HG03571 (cell line): ENCODE measurements at regions not wholly inside any gene's neighbourhood (a gene's known extent, or its start where the extent isn't known, plus 50 kb on each side); places are given as distances from the start of the nearest gene placed in this dataset.

ENCODE experiments used
- ATAC-seq: cut with Tn5 transposase; IDR thresholded peaks from one replicate; pipeline ENCODE4 v1.9.1; 2021; ENCODE audit not compliant: unreplicated experiment

DNA sequence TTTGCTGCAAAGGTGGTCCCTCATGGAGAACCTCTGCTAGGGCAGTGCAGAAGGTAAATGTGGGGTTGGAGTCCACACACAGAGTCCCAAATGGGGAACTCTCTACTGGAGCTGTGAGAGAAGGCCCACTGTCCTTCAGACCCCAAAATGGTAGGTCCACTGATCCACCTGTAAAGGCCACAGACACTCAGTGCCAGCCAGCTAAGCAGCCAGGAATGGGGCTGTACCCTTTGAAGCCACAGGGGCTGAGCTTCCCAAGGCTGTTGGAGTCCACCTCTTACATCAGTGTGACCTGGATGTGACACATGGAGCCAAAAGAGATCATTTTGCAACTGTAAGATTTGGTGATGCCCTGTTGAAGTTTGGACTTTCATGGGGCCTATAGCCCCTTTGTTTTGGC is 252.4 kb upstream of the GULP1 start:
- no peak for ATAC-seq

DNA sequence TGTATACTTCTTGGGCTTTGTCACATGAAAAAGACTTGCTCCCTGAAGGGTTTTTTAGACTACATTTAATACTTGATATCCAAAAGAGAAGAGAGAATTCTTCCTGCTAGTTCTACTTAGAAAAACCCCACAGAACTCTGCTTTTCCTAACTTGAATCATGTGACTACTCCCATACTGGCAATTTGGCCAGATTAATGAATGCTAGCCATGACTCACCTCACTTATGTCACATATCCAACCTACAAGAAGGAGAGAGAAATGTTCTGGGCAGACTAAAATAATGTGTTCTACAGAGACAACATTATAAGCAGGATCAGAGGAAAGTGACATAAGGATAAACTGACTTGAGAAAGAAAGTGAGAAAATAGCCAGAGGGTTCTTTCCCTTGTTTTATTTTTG is 249.3 kb upstream of the GULP1 start:
- ATAC-seq = no peak

DNA sequence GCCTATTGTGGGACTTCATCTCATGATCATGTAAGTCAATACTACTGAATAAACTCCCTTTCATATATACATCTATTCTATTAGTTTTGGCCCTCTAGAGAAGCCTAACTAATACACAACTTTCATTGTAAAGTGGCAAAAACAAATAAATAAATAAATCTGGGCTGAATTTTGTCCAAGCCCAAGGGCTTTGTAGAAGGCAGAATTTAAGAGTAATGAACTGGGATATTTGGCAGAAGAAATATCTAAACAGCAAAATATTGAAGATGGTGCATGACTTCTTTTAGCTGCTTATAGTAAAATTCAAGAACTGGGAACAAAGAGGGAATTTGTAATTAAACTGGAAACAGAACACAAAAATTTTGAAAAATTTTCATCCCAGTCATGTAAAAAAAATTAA is 246.7 kb upstream of the GULP1 start:
- no peak for ATAC-seq

DNA sequence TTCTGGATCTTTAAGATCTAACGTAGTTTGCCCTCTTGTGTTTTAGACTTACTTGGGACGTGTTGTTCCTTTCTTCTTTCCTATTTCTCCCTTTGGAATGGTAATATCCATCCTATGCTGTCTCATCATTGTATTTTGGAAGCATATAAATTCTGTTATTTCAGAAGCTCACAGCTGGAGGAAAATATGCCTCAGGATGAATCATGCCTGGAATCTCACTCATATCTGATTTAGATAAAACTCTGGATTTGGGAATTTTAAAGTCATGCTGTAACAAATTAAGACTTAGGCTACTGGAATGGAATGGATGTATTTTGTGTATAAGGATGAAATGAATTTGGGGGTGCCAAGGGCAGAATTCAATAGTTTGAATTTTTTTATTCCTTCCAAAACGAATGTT is 245.2 kb upstream of the GULP1 start:
- no peak for ATAC-seq

DNA sequence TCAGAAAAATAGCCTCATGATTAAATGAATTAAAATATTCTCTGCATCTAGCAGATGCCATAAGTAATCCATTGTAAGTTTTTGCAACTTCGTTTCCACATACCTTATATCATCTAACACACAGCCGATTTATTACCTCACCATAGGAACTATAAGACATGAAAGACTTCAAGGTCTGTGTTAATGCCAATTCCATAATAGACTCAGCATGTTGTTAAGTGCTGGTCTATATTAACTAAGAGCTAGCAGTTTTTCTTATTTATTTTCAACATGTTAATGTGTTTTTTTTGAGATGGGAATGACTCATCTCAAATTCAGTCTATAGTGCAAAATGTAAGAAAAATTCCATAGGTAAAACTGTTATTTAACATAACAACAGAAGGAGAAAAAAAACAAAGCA is 243.9 kb upstream of the GULP1 start:
- no peak for ATAC-seq

DNA sequence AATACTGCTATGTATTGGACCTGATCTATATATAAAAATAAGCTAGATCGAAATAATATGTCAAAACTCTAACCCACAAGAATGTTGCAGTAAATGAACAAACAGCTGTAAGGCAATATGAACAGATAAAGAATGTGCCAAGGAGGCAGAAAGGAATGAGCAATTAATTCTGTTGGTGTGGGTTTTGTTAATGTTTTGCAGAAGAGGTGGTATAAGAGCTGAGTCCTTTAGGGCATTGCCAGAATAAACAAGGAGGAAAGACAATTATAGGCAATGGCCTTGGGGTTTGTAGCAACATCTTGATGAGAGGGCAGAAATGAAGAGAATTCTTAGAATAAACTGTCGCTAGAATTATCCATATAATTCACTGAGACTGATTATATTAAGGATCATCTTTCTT is 240.9 kb upstream of the GULP1 start:
- ATAC-seq = no peak

DNA sequence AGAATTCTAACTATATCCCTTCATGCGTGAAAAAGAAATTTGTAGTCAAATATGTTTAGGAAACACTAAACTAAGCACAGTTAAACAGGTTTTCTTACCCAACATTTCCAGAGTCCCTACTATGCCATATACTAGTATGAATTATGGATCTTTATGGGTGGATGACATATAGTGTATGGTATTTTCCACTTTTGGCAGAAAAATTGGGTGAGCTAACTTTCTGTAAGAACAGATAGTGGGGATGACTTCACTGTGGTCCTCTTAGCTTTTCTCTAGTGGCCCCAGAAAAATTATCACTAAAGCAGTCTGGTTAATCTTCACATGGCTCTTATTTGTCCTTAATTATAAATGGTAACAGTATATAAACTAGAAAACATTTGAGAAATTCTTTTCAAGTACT is 240.0 kb upstream of the GULP1 start:
- ATAC-seq = no peak

DNA sequence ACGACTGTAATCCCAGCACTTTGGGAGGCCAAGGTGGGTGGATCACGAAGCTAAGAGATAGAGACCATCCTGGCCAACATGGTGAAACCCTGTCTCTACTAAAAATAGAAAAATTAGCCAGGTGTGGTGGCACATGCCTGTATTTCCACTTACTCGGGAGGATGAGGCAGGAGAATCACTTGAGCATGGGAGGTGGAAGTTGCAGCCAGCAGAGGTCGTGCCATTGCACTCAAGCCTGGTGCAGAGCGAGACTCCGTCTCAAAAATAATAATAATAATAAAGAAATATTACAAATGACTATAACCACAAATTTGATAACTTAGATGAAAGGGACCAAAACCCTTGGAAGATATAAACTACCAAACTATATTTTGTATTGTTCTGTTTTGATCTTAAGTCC is 226.3 kb upstream of the GULP1 start:
- no peak for ATAC-seq

DNA sequence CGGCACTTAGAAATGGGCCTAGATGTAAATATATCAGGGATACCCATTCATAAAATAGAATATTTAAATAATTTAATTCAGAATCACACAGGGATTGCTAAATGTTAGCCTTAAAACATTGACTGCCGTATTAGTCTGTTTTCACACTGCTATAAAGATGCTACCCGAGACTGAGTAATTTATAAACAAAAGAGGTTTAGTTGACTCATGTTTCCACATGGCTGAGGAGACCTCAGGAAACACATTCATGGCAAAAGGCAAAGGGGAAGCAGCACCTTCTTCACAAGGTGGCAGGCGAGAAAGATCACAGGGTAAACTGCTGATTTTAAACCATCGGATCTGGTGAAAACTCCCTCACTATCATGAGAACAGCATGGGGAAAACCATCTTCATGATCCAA is 223.6 kb upstream of the GULP1 start:
- no peak for ATAC-seq

DNA sequence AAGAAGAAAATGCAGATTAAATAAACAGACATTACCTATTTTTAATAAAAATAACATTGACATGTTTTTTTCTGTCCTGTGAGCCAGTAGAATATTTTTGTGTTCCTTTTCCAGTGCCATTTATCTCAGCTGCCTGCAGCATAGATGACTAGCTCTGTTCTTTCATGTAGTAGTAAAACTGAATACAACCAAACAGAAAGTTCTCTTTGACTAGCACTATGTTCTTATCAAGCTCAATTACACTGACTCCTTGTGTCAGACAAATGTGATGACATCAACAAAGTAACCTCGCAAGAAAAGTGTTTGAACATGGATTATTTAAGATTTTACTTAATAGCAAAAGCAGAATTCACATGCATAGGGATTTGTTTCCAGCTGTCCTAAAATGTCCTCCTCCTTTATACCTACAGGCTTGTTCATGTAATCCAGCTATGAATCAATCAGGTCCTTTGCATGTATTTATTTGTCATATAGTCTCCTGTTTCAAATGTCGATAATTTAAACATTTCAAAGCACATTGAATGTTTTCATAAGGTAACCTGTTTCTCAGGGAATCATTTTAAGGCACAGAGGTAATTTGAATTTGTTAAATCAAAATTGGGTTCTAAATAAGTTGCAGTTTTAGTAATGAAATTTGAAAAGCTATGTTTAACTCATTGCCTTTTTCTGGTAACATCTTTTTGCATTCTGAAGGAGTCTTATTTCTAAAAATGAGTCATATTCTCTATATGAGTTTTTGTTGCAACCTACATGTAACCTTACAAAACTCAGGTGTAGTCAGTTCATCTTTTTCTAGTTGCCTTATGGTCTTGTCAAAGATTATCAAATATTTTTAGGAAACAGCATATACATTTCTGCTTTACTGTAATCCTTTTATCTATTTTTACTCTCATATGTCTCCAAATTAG is 215.3 kb upstream of the GULP1 start:
- no peak for ATAC-seq

DNA sequence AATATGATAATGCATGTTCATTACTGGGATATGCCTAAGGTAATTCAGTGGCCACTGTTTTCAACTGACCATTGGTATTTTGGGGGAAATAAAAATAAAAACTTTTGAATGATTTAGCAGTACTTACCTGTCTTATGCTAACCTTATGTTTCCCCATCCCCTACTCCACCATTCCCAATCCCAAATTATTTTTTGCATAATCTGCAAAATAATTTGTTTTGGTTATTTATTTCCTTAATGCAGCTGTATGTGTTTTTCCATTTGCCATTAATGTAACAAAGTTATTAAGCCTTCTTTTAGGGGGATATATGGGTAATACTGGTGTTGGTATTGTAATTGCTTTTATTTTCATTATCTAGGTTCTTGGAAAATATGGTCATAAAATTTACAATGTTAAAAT is 213.9 kb upstream of the GULP1 start:
- ATAC-seq = no peak

DNA sequence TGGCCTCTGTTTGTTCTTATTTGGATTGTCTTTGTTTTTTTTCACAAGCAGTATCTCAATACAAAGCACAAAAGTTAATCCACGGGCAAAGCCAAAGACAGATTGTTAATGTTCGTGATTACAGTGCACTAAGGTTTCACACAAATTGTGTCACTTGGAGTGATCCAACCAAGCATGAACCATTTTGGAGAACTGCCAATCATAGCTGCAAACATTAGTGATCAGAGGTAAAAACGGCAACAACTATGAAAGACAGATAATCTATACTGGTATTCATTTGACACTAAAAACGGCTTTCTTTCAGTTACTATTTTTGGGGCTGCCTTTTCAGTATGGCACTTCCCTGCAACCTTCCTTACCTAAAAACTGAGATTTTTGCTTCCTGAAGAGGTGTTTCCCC is 213.1 kb upstream of the GULP1 start:
- ATAC-seq = no peak

DNA sequence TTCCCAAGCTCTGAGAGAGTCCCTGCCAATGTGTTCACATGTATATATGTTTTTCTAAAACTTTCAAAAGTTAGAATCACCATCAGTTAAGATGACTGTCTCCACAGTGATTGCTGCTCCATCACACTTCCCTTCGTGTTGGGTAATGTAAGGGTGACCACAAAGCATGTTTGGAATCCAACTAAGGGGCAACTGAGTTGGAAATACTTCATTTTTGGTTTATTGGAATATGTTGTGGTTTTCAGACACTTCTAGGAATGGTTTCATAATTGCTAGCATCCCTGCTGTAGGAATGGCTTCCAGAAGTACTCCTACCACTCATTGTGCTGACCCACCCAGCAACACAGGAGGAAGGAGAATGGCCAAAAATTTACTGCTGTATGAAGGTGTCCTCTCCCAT is 212.5 kb upstream of the GULP1 start:
- ATAC-seq = no peak

DNA sequence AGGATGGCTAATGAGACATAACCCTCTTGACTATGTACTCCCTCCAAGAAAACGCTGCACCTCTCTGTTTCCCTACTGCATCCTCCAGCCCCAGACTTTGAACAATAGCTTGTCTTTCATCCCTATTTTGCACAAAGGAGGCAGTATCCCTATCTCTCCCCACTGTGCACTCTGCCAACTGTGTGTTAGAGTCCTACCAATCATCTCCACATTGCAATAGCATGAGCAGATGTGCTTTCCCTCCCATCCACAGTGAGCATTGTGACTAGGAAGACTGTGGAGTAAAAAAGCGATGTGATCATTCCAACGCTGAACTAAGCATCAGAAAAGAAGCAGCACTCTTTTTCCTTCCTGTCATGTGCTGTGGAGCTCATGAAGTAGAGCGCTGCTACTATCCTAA is 206.3 kb upstream of the GULP1 start:
- no peak for ATAC-seq

DNA sequence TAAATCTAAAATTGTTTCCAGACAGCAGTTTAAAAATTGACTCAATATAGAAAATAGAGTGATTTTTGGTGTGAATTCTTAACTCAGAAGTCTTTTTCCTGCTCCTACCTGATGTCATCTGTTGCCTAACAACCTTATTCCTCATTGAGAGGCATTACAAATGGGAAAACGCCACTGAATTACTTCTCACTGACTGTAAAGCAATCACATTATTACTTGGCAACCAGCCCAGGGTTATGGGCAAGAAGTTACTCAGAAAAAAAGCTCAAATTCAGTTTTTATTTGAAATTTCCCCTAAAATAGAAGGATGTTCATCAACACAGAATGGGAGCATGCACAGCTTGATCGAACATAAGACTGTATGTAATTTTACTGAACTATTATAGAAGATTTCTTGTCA is 201.8 kb upstream of the GULP1 start:
- ATAC-seq = no peak

DNA sequence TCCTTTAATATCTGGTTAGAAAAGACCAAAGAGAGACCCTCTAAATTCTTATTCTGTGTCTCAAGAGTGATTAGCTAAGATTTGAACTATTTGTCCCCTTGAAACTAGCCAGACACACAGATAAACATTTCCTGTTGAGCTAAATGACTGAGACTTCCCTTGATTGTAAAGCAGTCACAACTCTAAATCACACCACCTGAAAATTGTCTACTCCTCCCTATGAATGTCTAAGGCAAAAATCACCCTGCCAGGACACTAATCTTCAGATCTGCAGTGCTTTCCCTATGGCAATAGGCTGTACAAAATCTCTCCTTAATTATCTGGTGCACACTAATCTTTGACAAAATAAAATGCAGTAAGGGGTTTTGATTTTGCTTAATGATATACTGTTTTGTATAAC is 200.5 kb upstream of the GULP1 start:
- ATAC-seq = no peak

DNA sequence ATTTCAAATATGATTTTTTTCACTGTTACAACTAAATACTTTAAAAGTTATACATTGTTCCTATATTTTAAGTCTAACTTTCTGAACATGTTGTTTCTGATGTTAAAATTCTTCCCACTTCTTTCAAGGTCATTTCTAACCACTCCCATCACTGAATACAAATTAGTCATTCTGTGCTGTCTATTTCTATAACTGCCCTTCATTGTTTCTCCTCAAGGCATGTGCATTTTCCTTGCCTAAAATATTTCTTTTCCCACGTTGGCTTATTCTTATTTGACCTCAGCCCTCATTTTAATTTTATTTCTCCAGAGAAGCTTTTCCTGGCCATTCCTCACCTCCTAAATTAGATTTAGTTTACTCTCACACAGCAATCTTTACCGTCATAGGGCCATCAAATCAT is 198.9 kb upstream of the GULP1 start:
- ATAC-seq = no peak

DNA sequence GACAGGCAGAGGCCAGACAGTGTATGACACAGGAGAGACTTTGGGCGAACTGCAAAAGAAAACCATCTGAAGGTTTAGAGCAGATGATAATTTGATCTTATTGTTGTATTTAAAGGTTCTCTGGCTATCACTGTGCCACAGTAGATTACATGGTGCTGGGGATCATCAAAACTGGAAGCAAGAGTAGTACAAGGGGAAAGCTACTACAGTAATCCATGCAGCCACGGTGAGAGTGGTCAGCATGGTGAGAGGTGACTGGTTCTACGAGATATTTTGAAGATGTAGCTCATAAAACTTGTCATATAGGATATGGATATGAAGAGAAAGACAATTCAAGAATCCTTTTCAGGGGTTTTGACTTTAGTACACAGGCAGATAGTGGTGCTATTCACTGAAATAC is 194.8 kb upstream of the GULP1 start:
- no peak for ATAC-seq

DNA sequence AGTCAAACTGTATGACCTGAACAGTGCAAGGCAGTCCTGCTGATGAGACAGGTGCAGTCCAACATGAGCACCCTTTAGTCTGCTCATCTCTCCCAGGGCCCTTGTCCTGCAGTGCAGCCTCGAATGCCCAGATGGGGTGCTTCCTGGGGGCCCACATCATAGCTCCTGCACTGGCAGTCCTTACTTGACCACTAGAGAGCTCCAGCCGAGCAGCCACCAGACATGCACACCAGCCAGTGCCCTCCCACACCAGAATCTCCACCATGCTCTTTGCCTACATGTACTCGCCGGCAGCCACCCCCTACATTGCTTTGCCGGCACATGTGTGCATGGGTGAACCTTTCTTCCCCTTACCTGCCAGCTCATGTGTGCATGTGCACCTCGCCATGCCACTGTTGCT is 188.8 kb upstream of the GULP1 start:
- ATAC-seq = no peak

DNA sequence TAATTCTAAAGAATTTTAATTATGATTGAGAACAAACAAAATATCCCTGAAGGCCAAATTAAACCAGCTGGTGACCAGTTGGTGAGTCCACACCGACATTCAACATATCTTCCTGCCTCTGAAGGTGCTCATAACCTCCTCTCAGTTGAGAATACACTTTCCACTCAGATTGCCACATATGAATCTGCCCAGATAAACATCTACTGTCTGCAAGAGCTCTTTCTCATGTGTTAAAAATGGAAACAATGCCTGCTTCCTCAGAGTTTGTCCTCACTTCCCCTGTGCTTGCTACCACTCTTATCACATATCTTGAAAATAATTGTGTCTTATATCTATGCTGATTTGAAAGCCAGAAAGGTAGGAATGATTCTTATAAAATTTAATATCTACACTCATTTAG is 177.7 kb upstream of the GULP1 start:
- ATAC-seq = no peak

DNA sequence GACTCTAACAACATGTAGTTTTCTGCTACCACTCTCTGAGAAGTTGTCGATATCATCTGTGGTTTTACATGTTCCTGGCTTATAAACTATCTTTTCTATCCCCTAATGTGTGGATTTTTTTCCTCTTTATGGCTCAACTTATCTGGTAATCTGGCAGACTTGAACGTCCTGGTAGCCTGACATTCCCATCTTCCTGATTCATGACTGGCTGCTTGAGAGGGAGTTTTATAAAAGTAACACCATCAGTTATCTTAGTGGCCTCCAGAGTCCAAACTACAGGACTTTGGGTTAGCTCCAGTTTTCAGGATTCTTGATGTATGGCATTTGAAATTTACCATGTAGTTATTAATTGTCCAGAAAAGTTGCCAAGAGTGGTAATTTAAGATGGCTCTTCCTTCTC is 174.0 kb upstream of the GULP1 start:
- ATAC-seq = no peak

DNA sequence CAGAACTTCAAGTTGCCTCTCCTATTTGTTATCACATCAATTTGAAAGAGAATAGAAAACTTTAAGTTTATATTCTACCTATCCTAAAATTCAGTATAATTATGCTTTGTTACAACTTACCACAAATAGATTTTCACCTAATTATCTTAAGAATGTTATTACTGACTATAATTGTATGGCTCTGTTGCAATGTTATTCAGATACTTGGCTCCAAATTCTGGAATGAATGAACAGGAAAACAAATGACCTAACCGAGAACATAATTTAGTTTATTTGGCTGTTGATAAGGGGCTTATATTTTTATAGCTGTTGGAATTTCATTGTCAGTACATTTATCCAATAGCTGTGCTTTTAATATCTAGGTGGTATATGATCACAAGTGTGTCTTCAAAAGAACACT is 173.2 kb upstream of the GULP1 start:
- no peak for ATAC-seq

DNA sequence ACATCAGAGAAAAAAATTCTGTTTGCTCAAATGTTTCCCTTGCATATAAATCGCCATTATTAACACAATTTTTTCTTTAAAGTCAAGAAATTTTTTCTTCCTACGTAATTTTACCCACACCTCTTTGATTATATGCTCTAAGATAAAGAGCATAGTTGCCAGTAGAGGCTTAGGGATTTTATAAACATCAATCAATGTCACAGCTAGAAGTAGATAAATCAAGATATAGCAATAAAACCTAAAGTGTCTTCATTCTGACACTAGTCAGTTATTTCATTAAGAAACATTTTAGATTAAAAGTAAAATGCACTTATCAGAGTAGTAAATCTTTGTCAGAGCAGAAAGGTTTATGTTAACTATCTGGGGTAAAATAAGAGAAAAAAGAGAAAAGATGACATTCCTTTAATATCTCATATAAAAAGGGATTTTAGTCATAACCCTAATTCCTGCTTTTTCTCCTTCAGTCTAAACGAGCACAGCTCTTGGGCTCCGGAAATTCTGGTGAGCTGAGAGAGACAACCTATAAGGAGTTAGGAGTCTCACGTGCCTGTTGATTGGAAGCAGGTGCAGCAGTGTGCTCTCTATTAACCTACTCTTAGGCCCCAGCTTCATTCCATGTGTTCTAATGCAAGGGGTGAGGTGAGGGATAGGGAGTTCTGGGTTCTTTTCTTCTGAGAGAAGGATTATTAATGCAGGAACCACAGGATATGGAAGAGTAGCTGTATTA is 172.4 kb upstream of the GULP1 start:
- no peak for ATAC-seq
